ENCODE measurements at regions not wholly inside any gene's neighbourhood (a gene's known extent, or its start where the extent isn't known, plus 50 kb on each side); places are given as distances from the start of the nearest gene placed in this dataset.

- TF ChIP-seq CTCF (IDR thresholded peaks at IDR 0.05; ENCODE audit: poor library complexity) (no peak), EZH2phosphoT487 (IDR thresholded peaks at IDR 0.05; ENCODE audit: low read depth, severe bottlenecking, unreplicated experiment) (no peak)
These were observed 818.0 kb downstream of the MAFB start for GRCh38 chr20:39871013-39871412.
